GM21529 (cell line): ENCODE measurements at regions not wholly inside any gene's neighbourhood (a gene's known extent, or its start where the extent isn't known, plus 50 kb on each side); places are given as distances from the start of the nearest gene placed in this dataset.
A peak's percentile ranks its signal among the peaks of the same experiment; 100 is the strongest.
"Not testable (repeated sequence)": the region's sequence is repeated elsewhere in the genome, so short reads cannot be mapped to it uniquely, and the experiment has no call there.

Experiments
- ATAC-seq: cut with Tn5 transposase; IDR thresholded peaks from one replicate; pipeline ENCODE4 v1.9.1; 2021; ENCODE audit not compliant: unreplicated experiment

DNA sequence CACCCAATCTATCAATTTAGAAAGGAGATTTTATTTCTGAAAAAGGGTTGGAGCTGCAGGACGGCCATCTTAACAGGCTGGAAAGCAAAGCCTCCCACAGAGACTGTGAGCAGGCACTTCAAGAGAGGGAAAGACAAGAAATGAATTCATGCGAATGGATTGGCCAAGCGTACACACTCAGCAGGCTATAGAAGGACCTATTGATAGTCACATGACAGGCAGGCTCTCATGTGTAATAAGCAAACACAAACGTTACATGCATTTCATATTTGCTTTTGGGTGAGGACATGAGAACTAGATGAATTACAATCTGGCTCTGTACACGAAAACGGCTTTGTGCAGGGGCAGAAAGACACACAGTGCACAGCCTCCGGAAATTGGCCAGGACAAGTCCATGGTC, 83.9 kb upstream of the GOLGA6L6 start:
- ATAC-seq: not testable (repeated sequence)

DNA sequence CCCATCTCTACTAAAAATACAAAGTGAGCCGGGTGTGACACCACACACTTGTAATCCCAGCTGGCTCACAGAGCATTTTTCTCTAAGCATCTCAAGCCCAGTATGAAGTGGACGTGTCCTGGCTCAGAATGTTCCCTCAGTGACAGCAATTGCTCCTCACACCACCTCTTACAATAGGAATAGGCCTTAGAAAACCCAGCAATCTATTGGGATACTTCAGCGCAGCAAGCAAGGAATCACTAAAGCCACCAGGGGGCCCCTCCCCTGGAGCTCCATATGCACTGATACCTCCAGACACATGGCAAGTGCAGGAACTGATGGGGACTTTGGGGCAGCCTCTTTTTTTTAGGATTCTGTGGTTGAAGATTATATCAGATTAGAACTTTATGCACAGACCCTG, 82.5 kb upstream of the GOLGA6L6 start:
- not testable (repeated sequence) for ATAC-seq

DNA sequence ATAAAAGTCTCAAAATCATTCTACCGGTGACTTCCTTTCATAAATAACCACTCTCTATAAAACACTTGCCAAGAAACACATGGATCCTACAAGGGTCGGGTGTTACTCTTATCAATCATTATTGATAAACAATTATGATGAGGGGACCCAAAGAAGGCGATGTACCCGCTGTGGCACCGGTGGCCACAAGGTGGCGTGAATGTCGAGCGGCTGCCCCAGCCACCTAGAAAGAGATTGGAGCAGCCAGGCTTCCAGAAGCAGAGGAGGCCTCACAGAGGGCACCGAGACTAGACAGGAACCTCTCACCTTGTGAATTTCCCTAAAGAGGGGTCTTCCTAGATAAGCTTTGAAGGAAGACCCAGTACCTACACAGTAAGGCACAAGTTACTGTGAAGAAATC, 80.5 kb upstream of the GOLGA6L6 start:
- ATAC-seq: peak; percentile 83

DNA sequence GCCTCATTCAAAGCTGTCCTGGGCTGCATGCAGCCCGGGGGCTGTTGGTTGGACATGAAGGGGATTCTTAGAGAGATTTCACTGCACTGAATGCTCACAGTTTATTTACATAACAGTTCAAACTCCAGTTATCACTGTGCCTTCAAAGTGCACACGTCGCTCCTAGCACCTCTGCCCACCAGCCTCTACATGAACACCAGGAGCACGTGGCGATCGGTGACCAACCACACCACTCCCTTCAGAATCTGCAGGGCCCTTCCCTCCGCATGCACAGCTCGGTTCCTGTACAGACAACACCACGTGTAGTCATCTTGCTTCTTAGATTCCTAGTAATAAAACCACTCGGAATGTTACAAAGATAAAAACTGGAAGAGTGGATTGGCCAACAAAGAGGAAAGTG, 72.9 kb upstream of the GOLGA6L6 start:
- not testable (repeated sequence) for ATAC-seq

DNA sequence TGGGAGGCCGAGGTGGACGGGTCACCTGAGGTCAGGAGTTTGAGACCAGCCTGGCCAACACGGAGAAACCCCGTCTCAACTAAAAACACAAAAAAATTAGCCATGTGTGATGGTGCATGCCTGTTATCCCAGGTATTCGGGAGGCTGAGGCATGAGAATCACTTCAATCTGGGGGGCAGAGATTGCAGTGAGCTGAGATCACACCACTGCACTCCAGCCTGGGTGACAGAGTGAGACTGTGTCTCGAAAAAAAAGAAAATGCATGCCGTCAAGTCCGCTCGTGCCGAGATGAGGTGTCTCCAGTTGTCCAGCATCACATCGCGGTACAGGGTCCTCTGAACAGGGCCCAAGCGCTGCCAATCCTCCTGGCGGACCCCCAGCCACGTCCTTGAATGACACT, 71.2 kb upstream of the GOLGA6L6 start:
- not testable (repeated sequence) for ATAC-seq

DNA sequence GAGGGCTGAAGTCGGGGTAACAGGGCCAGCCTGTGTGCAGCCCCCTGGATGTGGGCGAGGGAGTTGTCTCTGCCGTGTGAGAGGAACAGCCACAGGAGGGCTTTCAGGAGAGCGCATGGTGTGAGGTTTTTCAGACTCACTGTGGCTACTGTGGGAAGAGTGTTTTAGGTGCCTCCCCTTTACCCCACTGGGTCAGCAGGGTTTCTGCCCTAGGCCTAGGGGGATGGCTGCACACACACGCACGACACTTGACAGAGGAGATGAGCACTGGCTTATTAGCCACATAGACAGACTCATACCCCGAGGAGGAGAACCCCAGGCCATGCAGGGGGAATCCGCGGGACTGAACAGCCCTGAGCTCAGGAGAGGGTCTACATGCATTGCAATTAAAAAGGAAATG, 70.8 kb upstream of the GOLGA6L6 start:
- ATAC-seq: not testable (repeated sequence)

DNA sequence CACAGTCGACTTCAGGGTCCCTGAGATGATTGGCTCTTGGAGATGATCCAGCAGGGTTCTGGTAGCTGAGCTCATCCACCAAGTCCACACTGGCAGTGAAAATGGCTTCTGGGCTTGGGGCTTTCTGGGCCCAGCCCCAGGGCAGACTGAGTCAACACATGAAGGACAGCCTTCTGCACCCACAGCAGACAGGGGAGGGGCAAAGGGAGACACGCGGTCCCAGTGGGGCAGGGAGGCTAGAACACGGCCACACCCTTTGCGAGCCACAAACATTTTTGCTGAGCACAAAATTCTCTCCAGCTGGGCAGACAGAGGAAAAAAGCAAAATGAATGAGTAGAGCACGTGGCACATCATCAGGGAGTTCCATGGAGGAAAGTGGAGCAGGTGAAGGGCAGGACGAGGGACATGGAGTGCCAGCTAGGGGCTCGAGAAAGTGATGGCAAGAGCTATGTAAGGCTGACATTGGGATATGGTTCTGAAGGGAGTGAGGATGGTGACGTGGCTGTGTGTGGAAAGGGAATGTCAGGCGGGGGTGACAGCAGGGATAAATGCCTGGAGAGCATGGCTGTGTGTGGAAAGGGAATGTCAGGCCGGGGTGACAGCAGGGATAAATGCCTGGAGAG, 70.2 kb upstream of the GOLGA6L6 start:
- ATAC-seq: not testable (repeated sequence)

DNA sequence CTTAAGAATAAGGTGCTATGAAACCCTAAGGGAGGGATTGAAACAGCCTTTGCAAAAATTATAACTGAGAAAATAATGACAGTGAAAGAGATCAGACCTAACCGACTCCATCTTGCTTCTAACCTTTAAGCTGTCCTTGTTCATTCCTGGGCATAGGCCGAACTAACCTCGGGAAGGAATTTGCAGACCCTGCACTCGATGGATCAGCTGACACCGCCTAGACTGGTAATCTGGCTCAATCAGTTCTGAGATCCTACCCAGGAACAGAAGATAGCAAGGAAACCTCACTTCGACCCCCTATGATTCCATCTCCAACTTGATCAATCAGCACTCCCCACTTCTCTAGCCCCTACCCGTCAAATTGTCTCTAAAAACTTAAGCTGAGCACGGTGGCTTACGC, 66.6 kb upstream of the GOLGA6L6 start:
- ATAC-seq: not testable (repeated sequence)

DNA sequence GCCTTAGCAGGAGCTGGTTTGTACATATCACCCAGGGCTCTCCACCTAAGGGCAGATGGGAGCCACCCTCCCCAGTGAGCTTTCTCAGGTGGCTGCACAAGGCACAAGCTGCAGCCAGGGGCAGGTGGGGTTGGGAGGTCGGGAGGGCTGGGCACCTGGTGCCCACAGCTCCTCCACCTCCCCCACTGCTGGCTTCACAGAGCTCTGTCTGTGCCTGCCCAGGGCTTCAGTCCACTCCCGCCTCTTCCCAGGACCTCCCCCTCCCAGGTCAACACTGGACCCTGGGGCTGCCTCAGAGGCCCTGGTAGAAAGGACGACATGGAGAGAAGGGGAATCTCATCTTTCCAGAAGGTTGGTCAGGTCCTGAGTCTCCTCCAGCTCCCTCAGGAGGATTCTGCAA, 55.6 kb upstream of the GOLGA6L6 start:
- not testable (repeated sequence) for ATAC-seq

DNA sequence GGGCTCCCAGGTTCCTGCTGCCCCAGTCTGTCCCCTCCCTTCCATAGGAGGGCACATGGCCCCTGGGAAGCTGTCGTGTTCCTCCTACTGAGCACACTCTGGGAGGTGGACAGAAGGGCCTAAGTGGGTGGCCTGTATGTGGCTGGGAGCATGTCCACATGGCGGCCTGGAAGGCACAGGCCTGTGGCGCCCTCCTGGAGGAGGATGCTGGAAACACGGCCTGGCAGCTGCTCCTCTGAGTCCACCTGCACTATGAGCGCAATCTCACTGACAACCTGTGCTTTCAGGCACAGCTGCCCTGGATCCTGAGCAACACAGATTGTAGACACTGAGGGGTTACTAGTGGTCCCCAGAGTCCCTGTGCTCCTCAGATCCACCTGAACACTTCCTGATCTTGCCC, 52.6 kb upstream of the GOLGA6L6 start:
- not testable (repeated sequence) for ATAC-seq

DNA sequence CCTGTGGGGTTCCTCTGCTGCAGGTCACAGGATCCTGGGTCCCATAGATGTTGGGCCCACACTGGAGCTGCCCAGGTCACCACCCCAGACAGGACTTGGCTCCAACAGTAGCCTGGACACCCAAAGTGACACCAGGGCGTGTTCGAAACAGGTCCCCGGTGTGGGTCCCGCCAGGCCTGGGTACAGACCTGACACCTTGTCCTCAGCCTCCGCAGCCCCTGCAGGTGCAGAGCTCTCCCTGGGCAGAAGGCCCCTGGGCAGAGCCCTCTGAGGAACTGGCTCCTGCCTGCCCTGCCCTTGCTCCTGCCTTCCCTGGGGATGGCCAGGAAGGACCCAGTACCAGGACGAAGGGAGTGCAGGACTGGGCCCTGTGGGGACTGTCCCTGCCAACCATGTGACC, 50.3 kb upstream of the GOLGA6L6 start:
- ATAC-seq: not testable (repeated sequence)
